A673 (cell line): ENCODE measurements at regions not wholly inside any gene's neighbourhood (a gene's known extent, or its start where the extent isn't known, plus 50 kb on each side); places are given as distances from the start of the nearest gene placed in this dataset.

Source experiments
- EZH2 ChIP-seq: fragments of 200-600 bp; sonication (generic); IDR thresholded peaks from 2 replicates; pipeline ENCODE4 v1.6.1; 2017; ENCODE audit warnings: borderline replicate concordance, low read depth, mild to moderate bottlenecking, mixed read lengths, antibody characterized with exemption, low read length; ENCODE audit not compliant: poor library complexity, severe bottlenecking
- TF ChIP-seq, protein P1 (sequence below): fragments of 300-800, 200-600 bp; sonication (generic); conservative IDR thresholded peaks from 2 replicates; pipeline ENCODE4 v1.5.1; 2017; ENCODE audit warnings: low read depth, mild to moderate bottlenecking, antibody characterized with exemption, low read length, moderate library complexity, mixed read lengths

DNA sequence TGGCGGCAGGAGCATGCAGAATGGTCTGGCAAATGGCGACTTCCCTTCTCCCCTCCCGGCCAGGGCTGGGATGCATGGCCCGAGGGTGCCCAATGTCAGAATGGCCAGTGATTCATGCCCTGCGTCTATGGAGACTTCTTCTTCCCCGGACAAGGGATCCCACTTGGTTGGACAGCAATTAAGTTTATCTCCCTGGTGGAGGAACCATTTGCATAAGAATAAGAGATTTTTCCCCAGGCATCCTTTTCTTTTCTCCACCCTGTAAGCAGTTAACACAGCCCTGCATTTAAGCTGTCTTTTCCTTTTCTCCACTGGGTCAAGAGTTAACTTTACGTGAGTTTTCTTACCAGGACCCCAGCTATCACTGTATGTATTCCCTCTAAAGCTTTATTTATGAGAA, 856.6 kb downstream of the GLUD2 start:
- TF ChIP-seq, protein P1, sequence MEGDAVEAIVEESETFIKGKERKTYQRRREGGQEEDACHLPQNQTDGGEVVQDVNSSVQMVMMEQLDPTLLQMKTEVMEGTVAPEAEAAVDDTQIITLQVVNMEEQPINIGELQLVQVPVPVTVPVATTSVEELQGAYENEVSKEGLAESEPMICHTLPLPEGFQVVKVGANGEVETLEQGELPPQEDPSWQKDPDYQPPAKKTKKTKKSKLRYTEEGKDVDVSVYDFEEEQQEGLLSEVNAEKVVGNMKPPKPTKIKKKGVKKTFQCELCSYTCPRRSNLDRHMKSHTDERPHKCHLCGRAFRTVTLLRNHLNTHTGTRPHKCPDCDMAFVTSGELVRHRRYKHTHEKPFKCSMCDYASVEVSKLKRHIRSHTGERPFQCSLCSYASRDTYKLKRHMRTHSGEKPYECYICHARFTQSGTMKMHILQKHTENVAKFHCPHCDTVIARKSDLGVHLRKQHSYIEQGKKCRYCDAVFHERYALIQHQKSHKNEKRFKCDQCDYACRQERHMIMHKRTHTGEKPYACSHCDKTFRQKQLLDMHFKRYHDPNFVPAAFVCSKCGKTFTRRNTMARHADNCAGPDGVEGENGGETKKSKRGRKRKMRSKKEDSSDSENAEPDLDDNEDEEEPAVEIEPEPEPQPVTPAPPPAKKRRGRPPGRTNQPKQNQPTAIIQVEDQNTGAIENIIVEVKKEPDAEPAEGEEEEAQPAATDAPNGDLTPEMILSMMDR: no peak
- no peak for TF ChIP-seq EZH2
